ENCODE measurements at regions not wholly inside any gene's neighbourhood (a gene's known extent, or its start where the extent isn't known, plus 50 kb on each side); places are given as distances from the start of the nearest gene placed in this dataset.

DNA sequence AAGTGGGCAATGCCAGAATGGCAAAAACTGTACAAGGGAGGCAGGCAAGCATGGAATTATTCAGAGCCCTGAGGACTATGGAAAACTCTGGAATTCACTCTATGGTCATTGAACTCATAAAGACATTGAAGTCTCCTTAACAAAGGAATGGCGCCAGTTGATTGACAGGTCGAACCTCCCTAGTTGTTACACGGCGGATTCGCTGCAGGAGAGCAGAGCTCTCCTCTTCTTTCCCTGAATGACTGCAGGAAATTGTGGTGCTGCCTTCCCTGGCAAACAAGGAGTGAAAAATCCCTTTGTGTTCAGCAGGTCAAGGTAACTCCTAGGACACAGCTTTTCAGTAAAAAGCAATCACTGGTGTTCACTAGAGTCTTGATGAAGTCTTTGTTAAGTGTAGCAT lies 732.8 kb upstream of the FRG1 start:
- TF ChIP-seq, protein P1, sequence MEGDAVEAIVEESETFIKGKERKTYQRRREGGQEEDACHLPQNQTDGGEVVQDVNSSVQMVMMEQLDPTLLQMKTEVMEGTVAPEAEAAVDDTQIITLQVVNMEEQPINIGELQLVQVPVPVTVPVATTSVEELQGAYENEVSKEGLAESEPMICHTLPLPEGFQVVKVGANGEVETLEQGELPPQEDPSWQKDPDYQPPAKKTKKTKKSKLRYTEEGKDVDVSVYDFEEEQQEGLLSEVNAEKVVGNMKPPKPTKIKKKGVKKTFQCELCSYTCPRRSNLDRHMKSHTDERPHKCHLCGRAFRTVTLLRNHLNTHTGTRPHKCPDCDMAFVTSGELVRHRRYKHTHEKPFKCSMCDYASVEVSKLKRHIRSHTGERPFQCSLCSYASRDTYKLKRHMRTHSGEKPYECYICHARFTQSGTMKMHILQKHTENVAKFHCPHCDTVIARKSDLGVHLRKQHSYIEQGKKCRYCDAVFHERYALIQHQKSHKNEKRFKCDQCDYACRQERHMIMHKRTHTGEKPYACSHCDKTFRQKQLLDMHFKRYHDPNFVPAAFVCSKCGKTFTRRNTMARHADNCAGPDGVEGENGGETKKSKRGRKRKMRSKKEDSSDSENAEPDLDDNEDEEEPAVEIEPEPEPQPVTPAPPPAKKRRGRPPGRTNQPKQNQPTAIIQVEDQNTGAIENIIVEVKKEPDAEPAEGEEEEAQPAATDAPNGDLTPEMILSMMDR (IDR thresholded peaks at IDR 0.05) = no peak
- no peak for TF ChIP-seq POLR2A (IDR thresholded peaks at IDR 0.05)

Data from thyroid gland (tissue), 4 donors.